CD4-positive, alpha-beta T cell (primary cell): ENCODE measurements at regions not wholly inside any gene's neighbourhood (a gene's known extent, or its start where the extent isn't known, plus 50 kb on each side); places are given as distances from the start of the nearest gene placed in this dataset.

ENCODE experiments used
- ATAC-seq: fragments of 200-7000 bp; cut with Tn5 transposase; one replicate; pipeline ENCODE4 v1.10.0; 2022; ENCODE audit warnings: mild to moderate bottlenecking; ENCODE audit not compliant: poor library complexity
- CTCF ChIA-PET: fragments of 350-600 bp; sonication (Branson Sonifier 250); formaldehyde crosslinking; loops from one replicate; lab custom pipeline; 2021; ENCODE audit warnings: antibody characterized with exemption, inconsistent platforms; lab: Charles Lee
- POLR2A ChIA-PET: fragments of 350-600 bp; sonication (Branson Sonifier 250); formaldehyde crosslinking; loops from one replicate; lab custom pipeline; 2021; ENCODE audit warnings: antibody characterized with exemption, inconsistent platforms; lab: Charles Lee
- DNase-seq, 14 experiments: peaks; one replicate each; pipeline ENCODE4 v3.0.0-alpha.2; 2013 to 2020; ENCODE audit warnings: mixed read lengths in 2 of 14
- H3K27ac ChIP-seq, 2 donors: one replicate each; pipeline versions ENCODE4 v1.5.1 to v1.7.0; 2013; ENCODE audit warnings: low read length in 2 of 2, low read depth in 1 of 2, mild to moderate bottlenecking in 1 of 2
- H3K27me3 ChIP-seq, 2 experiments: 1 replicate in 1 of 2; 2 replicates in 1 of 2; pipeline versions ENCODE4 v1.6.1 to v1.7.0; 2013; ENCODE audit warnings: low read length in 2 of 2, control low read depth in 1 of 2, mild to moderate bottlenecking in 1 of 2, moderate library complexity in 1 of 2; ENCODE audit not compliant: insufficient read depth in 2 of 2, control insufficient read depth in 1 of 2
- H3K36me3 ChIP-seq: one replicate; pipeline ENCODE4 v1.6.1; 2013; ENCODE audit warnings: low read length, control low read depth; ENCODE audit not compliant: insufficient read depth
- H3K4me1 ChIP-seq: one replicate; pipeline ENCODE4 v1.6.1; 2013; ENCODE audit warnings: low read length, control low read depth; ENCODE audit not compliant: insufficient read depth
- H3K4me3 ChIP-seq: one replicate; pipeline ENCODE4 v1.5.1; 2013; ENCODE audit warnings: mild to moderate bottlenecking, low read length, moderate library complexity
- H3K9me3 ChIP-seq, 2 experiments: 1 replicate in 1 of 2; 2 replicates in 1 of 2; pipeline versions ENCODE4 v1.6.1 to v1.7.0; 2013; ENCODE audit warnings: low read length in 2 of 2, mild to moderate bottlenecking in 2 of 2, control low read depth in 1 of 2, moderate library complexity in 1 of 2; ENCODE audit not compliant: control insufficient read depth in 1 of 2, insufficient read depth in 1 of 2
- H3K27ac Mint-ChIP-seq: one replicate; pipeline ENCODE4 v1.8.0; 2020; ENCODE audit warnings: mixed read lengths
- H3K27me3 Mint-ChIP-seq: one replicate; pipeline ENCODE4 v1.8.0; 2021; ENCODE audit warnings: mixed read lengths
- H3K36me3 Mint-ChIP-seq: one replicate; pipeline ENCODE4 v1.8.0; 2021; ENCODE audit warnings: low read depth, mixed read lengths
- H3K4me1 Mint-ChIP-seq: one replicate; pipeline ENCODE4 v1.8.0; 2021; ENCODE audit warnings: low read depth, mixed read lengths
- H3K4me3 Mint-ChIP-seq: one replicate; pipeline ENCODE4 v1.8.0; 2020; ENCODE audit warnings: mild to moderate bottlenecking, mixed read lengths
- H3K9me3 Mint-ChIP-seq: one replicate; pipeline ENCODE4 v1.8.0; 2020; ENCODE audit warnings: mixed read lengths
- intact Hi-C, 2 experiments: fragments of 100-400 bp; cut with DNase I in 1 of 2; cut with micrococcal nuclease in 1 of 2; formaldehyde crosslinking; loops; one replicate each; pipeline versions ENCODE4 v1.15.1 to v1.9.0; 2023 to 2025; cut with DNase I, micrococcal nuclease
- TF ChIP-seq, protein P1 (sequence below): fragments of 200-600 bp; IDR thresholded peaks from one replicate; pipeline ENCODE4 v1.8.0; 2022; ENCODE audit warnings: antibody characterized with exemption, mild to moderate bottlenecking

DNA sequence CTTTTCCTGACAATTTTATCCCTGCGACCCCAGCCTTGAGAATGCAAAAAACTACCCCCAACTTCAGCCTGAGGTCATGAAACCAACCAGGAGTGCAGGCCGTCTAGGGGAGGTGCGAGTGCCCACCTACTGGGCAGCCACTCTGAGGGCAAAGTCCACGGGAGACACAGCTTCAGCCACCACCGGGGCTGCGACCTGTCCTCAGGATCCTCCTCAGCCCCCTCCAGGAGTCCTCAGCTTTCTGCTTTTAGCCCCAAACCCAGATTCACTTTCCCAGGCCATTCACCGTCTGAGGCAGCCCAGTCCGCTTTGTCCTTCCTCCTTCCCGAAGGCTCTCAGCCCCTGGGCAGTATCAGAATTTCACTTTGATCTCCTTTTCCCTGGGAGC lies 210.2 kb upstream of the TNP1 start:
- no peaks in the 10 kb centered on the region for H3K4me1 ChIP-seq
- Mint-ChIP-seq H3K9me3 (no peaks in the 10 kb centered on the region), H3K4me1 (no peaks in the 10 kb centered on the region), H3K36me3 (no peaks in the 10 kb centered on the region), H3K27ac (no peak overlapping the region), H3K4me3 (no peak overlapping the region), H3K27me3 (no peaks in the 10 kb centered on the region)
- intact Hi-C loops, result no loop called here
- H3K36me3 ChIP-seq, result no peaks in the 10 kb centered on the region
- ATAC-seq (no peak), DNase-seq (no peak)
- H3K9me3 ChIP-seq, result peaks cover 0 to 24% of the 10 kb centered on the region in 2 experiments
- CTCF ChIA-PET, result no interaction called here
- POLR2A ChIA-PET, result no interaction called here
- no peak overlapping the region for H3K4me3 ChIP-seq
- no peak overlapping the region for H3K27ac ChIP-seq
- no peaks in the 10 kb centered on the region for H3K27me3 ChIP-seq
- TF ChIP-seq, protein P1, sequence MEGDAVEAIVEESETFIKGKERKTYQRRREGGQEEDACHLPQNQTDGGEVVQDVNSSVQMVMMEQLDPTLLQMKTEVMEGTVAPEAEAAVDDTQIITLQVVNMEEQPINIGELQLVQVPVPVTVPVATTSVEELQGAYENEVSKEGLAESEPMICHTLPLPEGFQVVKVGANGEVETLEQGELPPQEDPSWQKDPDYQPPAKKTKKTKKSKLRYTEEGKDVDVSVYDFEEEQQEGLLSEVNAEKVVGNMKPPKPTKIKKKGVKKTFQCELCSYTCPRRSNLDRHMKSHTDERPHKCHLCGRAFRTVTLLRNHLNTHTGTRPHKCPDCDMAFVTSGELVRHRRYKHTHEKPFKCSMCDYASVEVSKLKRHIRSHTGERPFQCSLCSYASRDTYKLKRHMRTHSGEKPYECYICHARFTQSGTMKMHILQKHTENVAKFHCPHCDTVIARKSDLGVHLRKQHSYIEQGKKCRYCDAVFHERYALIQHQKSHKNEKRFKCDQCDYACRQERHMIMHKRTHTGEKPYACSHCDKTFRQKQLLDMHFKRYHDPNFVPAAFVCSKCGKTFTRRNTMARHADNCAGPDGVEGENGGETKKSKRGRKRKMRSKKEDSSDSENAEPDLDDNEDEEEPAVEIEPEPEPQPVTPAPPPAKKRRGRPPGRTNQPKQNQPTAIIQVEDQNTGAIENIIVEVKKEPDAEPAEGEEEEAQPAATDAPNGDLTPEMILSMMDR, result no peak

DNA sequence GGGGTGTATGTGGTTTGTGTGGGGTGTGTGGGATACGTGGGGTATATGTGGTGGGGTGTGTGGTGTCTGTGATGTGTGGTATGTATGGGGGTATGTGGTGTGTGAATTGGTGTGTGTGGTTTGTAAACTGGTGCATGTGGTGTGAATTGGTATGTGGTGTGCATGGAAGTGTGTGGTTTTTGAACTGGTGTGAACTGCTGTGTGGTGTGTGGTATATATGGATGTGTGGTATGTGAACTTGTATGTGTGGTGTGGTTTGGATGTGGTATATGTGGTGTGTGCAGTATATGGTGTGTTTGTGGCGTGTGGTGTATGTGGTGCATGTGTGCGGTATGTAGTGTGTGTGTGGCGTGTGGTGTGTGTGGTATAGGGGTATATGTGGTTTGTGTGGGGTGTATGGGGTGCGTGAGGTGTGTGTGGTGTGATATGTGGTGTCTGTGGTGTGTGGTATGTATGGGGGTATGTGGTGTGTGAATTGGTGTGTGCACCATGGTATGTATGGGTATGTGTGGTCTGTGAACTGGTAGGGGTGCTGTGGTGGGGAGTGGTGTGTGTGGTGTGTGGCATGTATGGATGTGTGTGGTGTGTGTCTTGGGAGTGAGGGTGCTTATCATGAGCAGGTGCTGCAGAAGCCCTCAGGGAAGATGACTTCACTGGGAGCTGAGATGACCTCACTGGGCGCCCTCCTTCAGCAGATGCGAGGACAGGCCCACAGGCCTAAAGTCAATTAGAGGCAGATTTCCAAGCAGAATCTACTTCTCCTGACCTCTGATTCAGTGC lies 209.6 kb upstream of the TNP1 start:
- ATAC-seq (no peak), DNase-seq (no peak)
- no peaks in the 10 kb centered on the region for H3K27me3 ChIP-seq
- H3K9me3 Mint-ChIP-seq, result no peaks in the 10 kb centered on the region
- no peak overlapping the region for H3K27ac ChIP-seq
- no peak overlapping the region for H3K27ac Mint-ChIP-seq
- POLR2A ChIA-PET, result no interaction called here
- H3K36me3 Mint-ChIP-seq, result no peaks in the 10 kb centered on the region
- TF ChIP-seq, protein P1, result no peak
- no peak overlapping the region for H3K4me3 Mint-ChIP-seq
- no peaks in the 10 kb centered on the region for H3K4me1 ChIP-seq
- H3K9me3 ChIP-seq, result peaks cover 0 to 24% of the 10 kb centered on the region in 2 experiments
- CTCF ChIA-PET, result no interaction called here
- H3K4me3 ChIP-seq, result no peak overlapping the region
- intact Hi-C loops, result no loop called here
- H3K27me3 Mint-ChIP-seq, result no peaks in the 10 kb centered on the region
- H3K4me1 Mint-ChIP-seq, result no peaks in the 10 kb centered on the region
- no peaks in the 10 kb centered on the region for H3K36me3 ChIP-seq

DNA sequence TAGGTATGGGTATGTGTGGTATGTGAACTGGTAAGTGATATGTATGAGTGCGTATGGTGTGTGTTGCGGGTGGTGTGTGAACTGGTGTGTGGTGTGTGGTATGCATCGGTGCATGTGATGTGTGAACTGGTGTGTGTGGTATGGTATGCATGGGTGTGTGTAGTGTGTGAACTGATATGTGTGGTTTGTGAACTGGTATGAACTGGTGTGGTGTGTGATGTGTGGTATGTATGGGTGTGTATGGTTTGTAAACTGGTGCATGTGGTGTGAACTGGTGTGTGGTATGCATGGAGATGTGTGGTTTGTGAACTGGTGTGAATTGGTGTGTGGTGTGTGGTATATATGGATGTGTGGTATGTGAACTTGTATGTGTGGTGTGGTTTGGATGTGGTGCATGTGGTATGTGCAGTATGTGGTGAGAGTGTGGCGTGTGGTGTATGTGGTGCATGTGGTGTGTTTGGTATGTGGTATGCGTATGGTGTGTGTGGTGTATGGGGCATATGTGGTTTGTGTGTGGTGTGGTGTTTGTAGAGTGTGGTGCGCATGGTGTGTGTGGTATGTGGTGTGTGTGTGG lies 208.9 kb upstream of the TNP1 start:
- Histone ChIP-seq H3K27ac (no peak overlapping the region), H3K27me3 (no peaks in the 10 kb centered on the region), H3K9me3 (peaks cover 0 to 24% of the 10 kb centered on the region in 2 experiments), H3K4me3 (no peak overlapping the region), H3K36me3 (no peaks in the 10 kb centered on the region), H3K4me1 (no peaks in the 10 kb centered on the region)
- DNase-seq, result no peak
- CTCF ChIA-PET, result no interaction called here
- intact Hi-C loops, result no loop called here
- Mint-ChIP-seq H3K36me3 (no peaks in the 10 kb centered on the region), H3K4me3 (no peak overlapping the region), H3K9me3 (no peaks in the 10 kb centered on the region), H3K27me3 (no peaks in the 10 kb centered on the region), H3K27ac (no peak overlapping the region), H3K4me1 (no peaks in the 10 kb centered on the region)
- POLR2A ChIA-PET, result no interaction called here
- TF ChIP-seq, protein P1, result no peak
- no peak for ATAC-seq
